A549 (cell line): ENCODE measurements at regions not wholly inside any gene's neighbourhood (a gene's known extent, or its start where the extent isn't known, plus 50 kb on each side); places are given as distances from the start of the nearest gene placed in this dataset.

ENCODE experiments used
- ATAC-seq, 2 experiments: fragments of 200-7000 bp in 1 of 2; fragments of >200 bp in 1 of 2; cut with Nextera tagmentation in 1 of 2; cut with Tn5 transposase in 1 of 2; 3 replicates each; pipeline versions ENCODE4 v1.8.0 to v1.9.1; 2018 to 2020; ENCODE audit warnings: mild to moderate bottlenecking in 1 of 2, moderate library complexity in 1 of 2
- CTCF ChIA-PET: fragments of 300-600 bp; sonication (Branson Sonifier 250); formaldehyde crosslinking; extraction: SDS; loops from one replicate; lab custom pipeline; 2021; ENCODE audit warnings: antibody characterized with exemption, inconsistent platforms; lab: Yijun Ruan, JAX
- POLR2A ChIA-PET: fragments of 350-600 bp; formaldehyde crosslinking; extraction: SDS; loops from one replicate; lab custom pipeline; 2021; ENCODE audit warnings: antibody characterized with exemption, inconsistent platforms; lab: Yijun Ruan, JAX
- DNase-seq, 2 experiments: peaks; one replicate each; pipeline versions ENCODE4 v3.0.0 to v3.0.0-alpha.2; 2011 to 2016; ENCODE audit warnings: low read depth in 1 of 2, low spot score in 1 of 2
- FAIRE-seq: peaks from 2 replicates; lab custom pipeline; 2011; peaks lifted over from hg19 to GRCh38; lab: Jason Lieb, UNC
- H3K27ac ChIP-seq, 2 experiments: fragments of >200 bp; sonication (Bioruptor Twin); formaldehyde crosslinking; 3 replicates each; pipeline ENCODE4 v1.5.1; 2016 to 2017
- H3K4me1 ChIP-seq: fragments of >200 bp; sonication (Bioruptor Twin); formaldehyde crosslinking; 3 replicates; pipeline ENCODE4 v1.6.1; 2016
- H3K4me2 ChIP-seq: fragments of >200 bp; sonication (Bioruptor Twin); formaldehyde crosslinking; 3 replicates; pipeline ENCODE4 v1.6.1; 2016
- H3K4me3 ChIP-seq: fragments of >200 bp; sonication (Bioruptor Twin); formaldehyde crosslinking; 3 replicates; pipeline ENCODE4 v1.5.1; 2016
- H3K9me3 ChIP-seq: fragments of >200 bp; sonication (Bioruptor Twin); formaldehyde crosslinking; 3 replicates; pipeline ENCODE4 v1.6.1; 2016
- CEBPB ChIP-seq, 2 experiments: fragments of >200 bp in 1 of 2; sonication (Bioruptor Twin) in 1 of 2; formaldehyde crosslinking in 1 of 2; IDR thresholded peaks; 2 replicates each; pipeline ENCODE4 v1.6.1; 2012 to 2016
- EHMT2 ChIP-seq: fragments of 200-600 bp; sonication (generic); IDR thresholded peaks from 2 replicates; pipeline ENCODE4 v1.6.1; 2016; ENCODE audit warnings: antibody characterized with exemption, low read depth, mild to moderate bottlenecking, moderate library complexity
- FOSL2 ChIP-seq, 2 experiments: fragments of 450-650 bp in 1 of 2; fragments of >200 bp in 1 of 2; sonication (Bioruptor Twin) in 1 of 2; formaldehyde crosslinking; IDR thresholded peaks; 2 replicates each; pipeline versions ENCODE4 v1.5.0 to v1.6.1; 2016 to 2020; ENCODE audit warnings: mild to moderate bottlenecking in 1 of 2, moderate library complexity in 1 of 2
- HEYL ChIP-seq: fragments of 250-450 bp; sonication (Bioruptor Pico); IDR thresholded peaks from 2 replicates; pipeline ENCODE4 v1.8.0; 2021; ENCODE audit warnings: mild to moderate bottlenecking, moderate library complexity
- HOXA7 ChIP-seq: fragments of 250-450 bp; sonication (Bioruptor Pico); IDR thresholded peaks from 2 replicates; pipeline ENCODE4 v1.5.0; 2020; ENCODE audit warnings: mild to moderate bottlenecking, moderate library complexity
- HOXB5 ChIP-seq: fragments of 250-450 bp; sonication (Bioruptor Pico); IDR thresholded peaks from 2 replicates; pipeline ENCODE4 v1.5.0; 2020; ENCODE audit warnings: mild to moderate bottlenecking, moderate library complexity
- JUN ChIP-seq, 2 experiments: fragments of >200 bp; sonication (Bioruptor Twin); formaldehyde crosslinking; IDR thresholded peaks; 2 replicates in 1 of 2; 3 replicates in 1 of 2; pipeline ENCODE4 v1.6.1; 2016 to 2017
- KDM1A ChIP-seq: fragments of 200-600 bp; sonication (generic); IDR thresholded peaks from 2 replicates; pipeline ENCODE4 v1.6.1; 2016; ENCODE audit warnings: low read depth, mild to moderate bottlenecking
- KDM5A ChIP-seq: fragments of 200-600 bp; sonication (generic); IDR thresholded peaks from 2 replicates; pipeline ENCODE4 v1.6.1; 2016; ENCODE audit warnings: antibody characterized with exemption, mild to moderate bottlenecking
- MAFK ChIP-seq: fragments of 450-650 bp; IDR thresholded peaks from 2 replicates; pipeline ENCODE4 v1.6.1; 2014; ENCODE audit not compliant: partially characterized antibody
- MAZ ChIP-seq: fragments of 150-350 bp; IDR thresholded peaks from 2 replicates; pipeline ENCODE4 v1.6.1; 2014; ENCODE audit warnings: antibody characterized with exemption, low read depth, low read length, borderline replicate concordance
- NFE2L2 ChIP-seq: fragments of 150-350 bp; conservative IDR thresholded peaks from 2 replicates; pipeline ENCODE4 v1.6.1; 2014; ENCODE audit warnings: low read length
- NPAS2 ChIP-seq: fragments of 250-450 bp; sonication (Bioruptor Pico); IDR thresholded peaks from 2 replicates; pipeline ENCODE4 v1.8.0; 2022; ENCODE audit warnings: mild to moderate bottlenecking, moderate library complexity, borderline replicate concordance
- NR3C1 ChIP-seq: fragments of >200 bp; sonication (Bioruptor Twin); formaldehyde crosslinking; IDR thresholded peaks from 3 replicates; pipeline ENCODE4 v1.6.1; 2017
- POLR2A ChIP-seq: IDR thresholded peaks from 2 replicates; pipeline ENCODE4 v1.6.1; 2012; ENCODE audit warnings: mild to moderate bottlenecking, low read length
- REST ChIP-seq: fragments of 200-600 bp; sonication (generic); IDR thresholded peaks from 2 replicates; pipeline ENCODE4 v1.6.1; 2016; ENCODE audit warnings: antibody characterized with exemption, mild to moderate bottlenecking, moderate library complexity
- SMC3 ChIP-seq: fragments of >200 bp; sonication (Bioruptor Twin); formaldehyde crosslinking; IDR thresholded peaks from 3 replicates; pipeline ENCODE4 v1.6.1; 2018; ENCODE audit warnings: inconsistent platforms
- ZC3H11A ChIP-seq: fragments of 450-650 bp; IDR thresholded peaks from 2 replicates; pipeline ENCODE4 v1.6.1; 2014; ENCODE audit warnings: antibody characterized with exemption, mild to moderate bottlenecking
- ZNF302 ChIP-seq: fragments of 250-450 bp; sonication (Bioruptor Pico); IDR thresholded peaks from 2 replicates; pipeline ENCODE4 v1.9.0; 2021; ENCODE audit warnings: inconsistent platforms, mild to moderate bottlenecking, moderate library complexity
- ZSCAN20 ChIP-seq: fragments of 250-450 bp; sonication (Bioruptor Pico); IDR thresholded peaks from 2 replicates; pipeline ENCODE4 v1.8.0; 2022; ENCODE audit warnings: mild to moderate bottlenecking, moderate library complexity
- WGBS: methylation state at CpG from one replicate; pipeline ENCODE4 v1.1.6; 2017; ENCODE audit errors: missing lambda C conversion rate; 5-methylcytosine and 5-hydroxymethylcytosine counted together
- TF ChIP-seq, protein P1 (sequence below): IDR thresholded peaks from 2 replicates; pipeline ENCODE4 v1.6.1; 2012

GRCh38 chr2:122075381-122075780 is 319.9 kb downstream of the TSN start:
- no peak for DNase-seq
- H3K27ac ChIP-seq: no peak overlapping the region
- ChIA-PET POLR2A (no interaction called here), CTCF (interaction anchor here (1.0 kb wide), 1 partner anchor 10 kb away, joined by 3 read pairs; no protein-coding TSS in a partner anchor)
- no peak overlapping the region for H3K4me2 ChIP-seq
- no peak for TF ChIP-seq NPAS2
- TF ChIP-seq HOXB5 (CRISPR knock-in tag): no peak
- TF ChIP-seq MAZ: no peak
- TF ChIP-seq HOXA7 (CRISPR knock-in tag): no peak
- no peak for TF ChIP-seq MAFK
- TF ChIP-seq, protein P1, sequence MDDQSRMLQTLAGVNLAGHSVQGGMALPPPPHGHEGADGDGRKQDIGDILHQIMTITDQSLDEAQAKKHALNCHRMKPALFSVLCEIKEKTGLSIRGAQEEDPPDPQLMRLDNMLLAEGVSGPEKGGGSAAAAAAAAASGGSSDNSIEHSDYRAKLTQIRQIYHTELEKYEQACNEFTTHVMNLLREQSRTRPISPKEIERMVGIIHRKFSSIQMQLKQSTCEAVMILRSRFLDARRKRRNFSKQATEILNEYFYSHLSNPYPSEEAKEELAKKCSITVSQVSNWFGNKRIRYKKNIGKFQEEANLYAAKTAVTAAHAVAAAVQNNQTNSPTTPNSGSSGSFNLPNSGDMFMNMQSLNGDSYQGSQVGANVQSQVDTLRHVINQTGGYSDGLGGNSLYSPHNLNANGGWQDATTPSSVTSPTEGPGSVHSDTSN: no peak
- no peak for TF ChIP-seq JUN (IDR thresholded peaks at IDR 0.05)
- TF ChIP-seq REST: no peak
- H3K4me1 ChIP-seq: no peaks in the 10 kb centered on the region
- H3K9me3 ChIP-seq: no peaks in the 10 kb centered on the region
- no peak overlapping the region for H3K4me3 ChIP-seq
- ATAC-seq: no peak
- WGBS: 32% methylated on average over 4 of the region's 4 CpGs
- no peak for FAIRE-seq

GRCh38 chr2:122077114-122077513 is 321.7 kb downstream of the TSN start:
- ChIA-PET CTCF (no interaction called here), POLR2A (no interaction called here)
- ATAC-seq (no peak), FAIRE-seq (no peak), DNase-seq (no peak)
- no peak overlapping the region for H3K4me2 ChIP-seq
- H3K4me3 ChIP-seq: no peak overlapping the region
- H3K9me3 ChIP-seq: no peaks in the 10 kb centered on the region
- TF ChIP-seq MAZ: no peak
- no peak for TF ChIP-seq KDM5A
- no peak for TF ChIP-seq POLR2A
- no peak for TF ChIP-seq KDM1A
- no peak for TF ChIP-seq EHMT2
- no peak for TF ChIP-seq ZC3H11A
- TF ChIP-seq JUN (IDR thresholded peaks at IDR 0.05): no peak
- no peak for TF ChIP-seq NFE2L2
- no peak for TF ChIP-seq ZNF302 (CRISPR knock-in tag)
- no peak for TF ChIP-seq CEBPB (IDR thresholded peaks at IDR 0.05)
- no peak for TF ChIP-seq FOSL2 (IDR thresholded peaks at IDR 0.05)
- TF ChIP-seq FOSL2 (CRISPR knock-in tag; IDR thresholded peaks at IDR 0.05): no peak
- TF ChIP-seq HEYL: no peak
- TF ChIP-seq, protein P1: no peak
- no peak for TF ChIP-seq SMC3
- TF ChIP-seq ZSCAN20 (CRISPR knock-in tag): no peak
- TF ChIP-seq NR3C1: no peak
- no peaks in the 10 kb centered on the region for H3K4me1 ChIP-seq
- H3K27ac ChIP-seq: no peak overlapping the region
- WGBS: 39% methylated on average over 3 of the region's 3 CpGs
